Mesodermal cell (in vitro differentiated cells): ENCODE measurements at regions not wholly inside any gene's neighbourhood (a gene's known extent, or its start where the extent isn't known, plus 50 kb on each side); places are given as distances from the start of the nearest gene placed in this dataset.
"Not testable (repeated sequence)": the region's sequence is repeated elsewhere in the genome, so short reads cannot be mapped to it uniquely, and the experiment has no call there.

ENCODE experiments used
- H3K27ac ChIP-seq: 2 replicates; pipeline ENCODE4 v1.7.0; 2013; ENCODE audit warnings: mild to moderate bottlenecking, low read depth, low read length, moderate library complexity; ENCODE audit not compliant: severe bottlenecking
- H3K36me3 ChIP-seq: 2 replicates; pipeline ENCODE4 v1.7.1; 2013; ENCODE audit warnings: mild to moderate bottlenecking, low read length, moderate library complexity; ENCODE audit not compliant: control insufficient read depth, insufficient read depth
- H3K4me1 ChIP-seq: one replicate; pipeline ENCODE4 v1.7.1; 2013; ENCODE audit warnings: mild to moderate bottlenecking, low read length; ENCODE audit not compliant: insufficient read depth, control insufficient read depth, poor library complexity, severe bottlenecking
- H3K4me3 ChIP-seq: 2 replicates; pipeline ENCODE4 v1.7.0; 2013; ENCODE audit warnings: low read length, control low read depth, mild to moderate bottlenecking; ENCODE audit not compliant: insufficient read depth, poor library complexity, severe bottlenecking; ENCODE audit errors: extremely low read depth
- H3K9me3 ChIP-seq: 2 replicates; pipeline ENCODE4 v1.7.1; 2013; ENCODE audit warnings: mild to moderate bottlenecking, low read length, moderate library complexity; ENCODE audit not compliant: control insufficient read depth
- WGBS, 2 experiments: methylation state at CpG; one replicate each; pipeline ENCODE4 v1.1.5; 2013; ENCODE audit warnings: missing lambda C conversion rate in 2 of 2; ENCODE audit not compliant: insufficient coverage in 2 of 2; 5-methylcytosine and 5-hydroxymethylcytosine counted together

DNA sequence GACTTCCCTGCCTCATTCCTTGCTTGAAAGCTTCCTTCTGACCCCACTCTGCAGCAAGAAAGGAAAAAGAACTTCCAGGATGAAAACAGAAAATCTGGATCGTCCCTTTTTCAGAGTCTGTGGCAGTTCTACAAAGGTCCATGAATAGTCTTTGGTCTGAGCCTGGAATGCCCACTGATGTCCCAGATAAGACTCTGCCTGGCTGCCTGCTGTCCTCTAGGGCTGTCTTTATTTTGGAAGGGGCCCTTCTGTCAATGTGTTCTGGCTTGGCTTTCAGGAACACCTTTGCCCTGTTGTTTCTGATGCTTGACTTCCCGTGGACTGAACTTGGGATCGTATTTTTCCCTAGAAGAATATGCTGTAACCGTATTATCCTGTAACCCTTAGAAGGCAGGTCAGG lies 114.7 kb upstream of the LNX1 start:
- Histone ChIP-seq H3K27ac (no peak overlapping the region), H3K4me1 (peaks cover 28% of the 10 kb centered on the region), H3K4me3 (no peak overlapping the region), H3K36me3 (no peaks in the 10 kb centered on the region), H3K9me3 (no peaks in the 10 kb centered on the region)
- WGBS, 2 experiments: 84 to 86% methylated on average over 4 of the region's 4 CpGs

DNA sequence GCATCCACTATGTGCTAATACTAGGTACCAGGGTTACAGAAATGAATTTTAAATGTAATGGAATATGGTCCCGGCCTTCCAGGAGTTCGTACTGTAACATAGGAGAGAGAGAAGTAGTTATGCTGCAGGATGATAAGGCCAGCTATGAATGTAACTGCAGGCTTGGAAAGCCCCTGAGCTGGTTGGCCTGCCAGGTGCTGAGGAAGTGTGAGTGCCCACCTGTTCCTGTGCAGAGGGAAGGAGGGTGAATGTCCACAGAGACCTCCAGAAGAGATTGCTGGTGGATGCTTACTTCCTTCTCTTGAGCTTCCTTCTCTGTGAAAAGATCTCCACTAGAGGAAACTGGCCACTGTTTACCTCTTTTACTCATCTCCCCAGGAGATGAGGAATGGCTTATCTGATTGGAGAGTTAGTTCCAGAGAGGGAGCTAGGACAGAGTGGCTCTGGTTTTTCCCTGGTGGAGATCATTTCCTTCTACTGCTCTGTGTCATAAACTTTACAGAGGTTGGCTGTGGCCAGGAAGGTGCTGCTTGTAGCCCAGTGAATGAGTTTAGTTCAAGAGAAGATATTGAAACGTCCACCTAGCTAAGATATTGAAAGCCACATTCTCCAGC lies 114.0 kb upstream of the LNX1 start:
- Histone ChIP-seq H3K27ac (no peak overlapping the region), H3K4me3 (no peak overlapping the region), H3K4me1 (peaks cover 28% of the 10 kb centered on the region), H3K9me3 (no peaks in the 10 kb centered on the region), H3K36me3 (no peaks in the 10 kb centered on the region)
- WGBS, 2 experiments: 85 to 90% methylated on average over 2 of the region's 3 CpGs

DNA sequence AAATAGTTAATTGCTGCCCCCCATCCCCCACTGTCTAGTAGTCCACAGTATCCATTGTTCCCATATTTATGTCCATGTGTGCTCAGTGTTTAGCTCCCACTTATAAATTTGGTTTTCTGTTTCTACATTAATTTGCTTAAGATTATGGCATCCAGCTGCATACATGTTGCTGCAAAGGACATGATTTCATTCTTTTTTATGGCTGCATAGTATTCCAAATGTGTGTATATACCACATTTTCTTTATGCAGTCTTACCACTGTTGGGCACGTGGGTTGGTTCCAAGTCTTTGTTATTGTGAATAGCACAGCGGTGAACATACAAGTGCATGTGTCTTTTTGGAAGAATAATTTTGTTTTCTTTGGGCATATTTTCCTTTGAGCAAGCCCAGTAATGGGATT lies 113.0 kb upstream of the LNX1 start:
- H3K4me1 ChIP-seq: peaks cover 28% of the 10 kb centered on the region
- WGBS, 2 experiments: 60 to 80% methylated on average over 1 of the region's 2 CpGs
- no peaks in the 10 kb centered on the region for H3K36me3 ChIP-seq
- no peaks in the 10 kb centered on the region for H3K9me3 ChIP-seq
- no peak overlapping the region for H3K4me3 ChIP-seq
- no peak overlapping the region for H3K27ac ChIP-seq

DNA sequence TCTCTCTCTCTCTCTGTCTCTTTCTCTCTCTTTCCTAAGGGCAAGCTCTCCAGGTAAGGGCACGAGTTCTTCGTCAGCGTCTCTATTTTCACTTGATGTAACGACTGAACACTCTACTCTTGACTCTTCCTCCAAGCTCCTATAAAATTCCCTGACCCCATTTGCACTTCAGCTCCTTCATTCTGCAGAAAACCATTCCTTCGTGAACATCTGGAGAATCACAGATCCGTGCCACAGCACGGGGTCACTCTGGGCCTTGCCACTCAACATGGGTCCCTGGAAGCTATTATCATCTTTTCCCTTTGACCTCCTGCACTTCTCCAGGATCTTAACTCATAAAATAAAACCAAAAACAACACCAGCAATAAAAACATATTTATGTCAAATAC lies 112.0 kb upstream of the LNX1 start:
- Histone ChIP-seq H3K4me1 (peaks cover 28% of the 10 kb centered on the region), H3K9me3 (no peaks in the 10 kb centered on the region), H3K4me3 (no peak overlapping the region), H3K36me3 (no peaks in the 10 kb centered on the region), H3K27ac (peak overlapping the region; percentile 69)
- whole genome bisulfite sequencing, 2 experiments: 79 to 96% methylated on average over 7 of the region's 7 CpGs

DNA sequence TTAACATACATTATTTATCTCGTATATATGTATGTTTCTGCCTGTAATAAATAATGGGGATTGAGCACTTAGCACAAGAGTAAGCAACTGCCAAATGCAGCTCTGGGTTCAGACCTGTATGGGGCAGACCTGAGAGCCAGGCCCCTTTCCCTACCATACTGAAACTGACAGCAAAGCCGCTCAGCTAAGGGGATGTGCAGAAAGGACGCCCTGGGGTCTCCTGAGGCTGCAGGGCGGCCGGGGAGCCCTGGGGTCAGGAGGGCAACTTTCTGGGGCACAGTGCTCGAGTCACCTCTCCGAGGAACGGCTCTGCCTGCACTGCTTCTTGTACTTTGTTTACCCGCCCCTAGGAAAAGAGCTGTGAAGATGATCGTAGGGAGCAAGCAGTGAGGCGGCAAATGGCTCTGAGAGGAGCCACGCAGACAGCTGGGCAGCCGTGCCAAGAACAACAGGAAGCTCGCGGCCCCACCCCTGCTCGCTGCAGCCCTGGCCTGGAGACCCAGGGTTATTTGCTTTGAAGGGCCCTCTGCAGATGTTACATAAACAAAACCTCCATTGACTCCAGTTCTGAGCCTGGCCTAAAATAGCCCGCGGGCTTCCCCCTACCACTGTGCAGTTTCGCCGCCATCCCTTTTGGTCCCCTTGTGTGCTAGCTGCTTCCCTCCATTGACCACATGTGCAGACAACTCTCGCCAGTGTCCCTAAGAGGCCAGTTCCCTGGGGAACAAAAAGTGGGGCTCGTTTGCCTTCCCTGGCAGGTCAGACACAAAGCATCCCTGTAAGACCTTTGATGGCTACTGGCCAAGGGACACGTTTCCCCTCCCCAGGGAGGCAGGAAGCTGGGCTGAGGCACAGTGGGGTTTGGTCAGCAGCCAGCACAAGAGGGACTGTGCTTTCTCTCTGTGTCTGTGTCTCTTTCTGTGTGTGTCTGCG lies 111.3 kb upstream of the LNX1 start:
- Histone ChIP-seq H3K9me3 (no peaks in the 10 kb centered on the region), H3K4me3 (no peak overlapping the region), H3K27ac (peak overlapping the region; percentile 69), H3K4me1 (peaks cover 28% of the 10 kb centered on the region), H3K36me3 (no peaks in the 10 kb centered on the region)
- WGBS, 2 experiments: 61 to 65% methylated on average over 18 to 21 of the region's 24 CpGs

DNA sequence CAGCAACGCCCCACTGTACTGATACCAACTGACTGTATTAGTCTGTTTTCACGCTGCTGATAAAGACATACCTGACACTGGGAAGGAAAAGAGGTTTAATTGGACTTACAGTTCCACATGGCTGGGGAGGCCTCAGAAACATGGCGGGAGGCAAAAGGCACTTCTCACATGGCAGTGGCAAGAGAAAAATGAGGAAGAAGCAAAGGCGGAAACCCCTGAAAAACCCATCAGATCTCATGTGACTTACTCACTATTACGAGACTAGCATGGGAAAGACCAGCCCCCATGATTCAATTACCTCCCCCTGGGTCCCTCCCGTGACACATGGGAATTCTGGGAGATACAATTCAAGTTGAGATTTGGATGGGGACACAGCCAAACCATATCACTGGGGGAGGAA lies 110.0 kb upstream of the LNX1 start:
- peaks cover 28% of the 10 kb centered on the region for H3K4me1 ChIP-seq
- 100% methylated on average over 2 of the region's 6 CpGs; no CpG with 5 or more reads in 1 of the 2 experiments for WGBS, 2 experiments
- H3K9me3 ChIP-seq, H3K36me3 ChIP-seq, H3K4me3 ChIP-seq, H3K27ac ChIP-seq: not testable (repeated sequence)

DNA sequence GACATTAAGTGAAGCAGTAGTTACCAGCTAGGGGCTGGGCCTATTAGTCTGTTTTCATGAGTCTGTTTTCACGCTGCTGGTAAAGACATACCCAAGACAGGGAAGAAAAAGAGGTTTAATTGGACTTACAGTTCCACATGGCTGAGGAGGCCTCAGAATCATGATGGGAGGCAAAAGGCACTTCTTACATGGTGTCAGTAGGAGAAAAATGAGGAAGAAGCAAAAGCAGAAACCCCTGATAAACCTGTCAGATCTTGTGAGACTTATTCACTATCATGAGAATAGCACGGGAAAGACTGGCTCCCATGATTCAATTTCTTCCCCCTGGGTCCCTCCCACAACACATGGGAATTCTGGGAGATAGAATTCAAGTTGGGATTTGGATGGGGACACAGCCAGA lies 108.0 kb upstream of the LNX1 start:
- not testable (repeated sequence) for H3K4me3 ChIP-seq, H3K27ac ChIP-seq, H3K36me3 ChIP-seq, H3K9me3 ChIP-seq
- peaks cover 15% of the 10 kb centered on the region for H3K4me1 ChIP-seq
- WGBS, 2 experiments: 82 to 100% methylated on average over 1 of the region's 2 CpGs

DNA sequence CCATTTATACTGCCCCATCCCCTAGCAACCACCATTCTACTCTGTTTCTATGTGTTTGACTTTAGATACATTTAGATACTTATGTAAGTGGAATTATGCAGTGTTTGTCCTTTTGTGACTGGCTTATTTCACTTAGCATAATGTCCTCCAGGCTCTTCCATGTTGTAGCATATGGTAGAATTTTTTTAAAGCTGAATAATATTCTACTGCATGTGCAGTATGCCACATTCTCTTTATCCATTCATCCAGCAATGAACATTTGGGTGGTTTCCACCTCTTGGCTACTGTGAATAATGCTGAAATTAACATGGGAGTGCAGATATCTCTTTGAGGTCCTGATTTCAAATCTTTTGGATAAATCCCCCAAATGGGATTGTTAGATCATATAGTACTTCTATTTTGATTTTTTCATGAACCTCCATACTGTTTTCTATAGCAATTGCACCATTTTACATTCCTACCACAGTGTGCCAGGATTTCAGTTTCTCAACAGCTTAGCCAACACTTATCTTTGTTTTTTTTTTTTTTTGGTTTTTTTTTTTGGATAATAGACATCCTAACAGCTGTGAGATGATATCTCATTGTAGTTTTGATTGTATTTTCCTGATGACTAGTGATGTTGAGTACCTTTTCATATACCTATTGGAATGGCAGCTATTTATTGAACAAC lies 105.9 kb upstream of the LNX1 start:
- Histone ChIP-seq H3K4me1 (peaks cover 8% of the 10 kb centered on the region), H3K9me3 (no peaks in the 10 kb centered on the region), H3K27ac (no peak overlapping the region), H3K36me3 (no peaks in the 10 kb centered on the region), H3K4me3 (no peak overlapping the region)

DNA sequence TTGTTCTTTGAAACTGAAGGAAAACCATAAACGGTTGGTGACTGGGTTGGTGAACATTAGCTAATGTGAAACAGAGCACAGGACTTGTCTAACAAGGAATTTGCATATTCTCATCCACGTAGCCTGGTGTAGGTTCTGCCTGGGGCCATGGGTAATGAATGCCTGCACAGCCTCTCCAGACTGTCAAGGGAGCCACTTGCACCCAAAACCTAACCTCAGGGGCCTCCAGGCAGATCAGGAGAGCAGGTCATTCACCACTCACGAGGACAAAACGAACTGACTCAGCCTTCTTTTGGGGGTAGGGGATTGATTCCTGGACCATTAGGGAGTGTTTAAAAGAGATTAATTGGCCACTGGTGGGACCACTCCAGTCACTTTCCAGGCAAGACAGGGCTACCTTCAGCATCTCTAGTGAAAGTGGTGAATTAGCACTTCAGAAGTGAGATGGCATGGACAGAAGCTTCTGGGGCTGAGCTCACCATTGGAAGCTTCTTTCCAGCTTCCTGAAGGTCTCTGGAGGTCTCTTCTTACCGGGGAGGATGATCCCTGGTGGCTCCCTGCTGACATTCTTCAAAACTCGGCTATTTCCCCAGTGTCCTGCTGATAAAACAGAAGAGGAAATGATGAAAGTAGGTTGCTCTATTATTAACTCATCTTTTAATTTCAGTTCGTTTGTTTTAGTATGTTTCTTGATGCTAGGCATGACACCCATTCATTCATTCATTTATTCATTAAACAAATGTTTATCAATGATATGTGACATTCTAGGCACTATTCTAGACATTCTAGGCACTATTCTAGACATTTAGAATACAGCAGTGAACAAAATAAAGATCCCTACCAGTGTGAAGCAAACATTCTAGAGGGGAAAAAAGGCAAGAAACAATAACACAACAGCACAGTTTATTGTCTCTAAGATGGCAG lies 104.5 kb upstream of the LNX1 start:
- no peaks in the 10 kb centered on the region for H3K9me3 ChIP-seq
- H3K4me3 ChIP-seq: no peak overlapping the region
- no peaks in the 10 kb centered on the region for H3K36me3 ChIP-seq
- peaks cover 8% of the 10 kb centered on the region for H3K4me1 ChIP-seq
- 83 to 94% methylated on average over 3 to 6 of the region's 7 CpGs for WGBS, 2 experiments
- no peak overlapping the region for H3K27ac ChIP-seq

DNA sequence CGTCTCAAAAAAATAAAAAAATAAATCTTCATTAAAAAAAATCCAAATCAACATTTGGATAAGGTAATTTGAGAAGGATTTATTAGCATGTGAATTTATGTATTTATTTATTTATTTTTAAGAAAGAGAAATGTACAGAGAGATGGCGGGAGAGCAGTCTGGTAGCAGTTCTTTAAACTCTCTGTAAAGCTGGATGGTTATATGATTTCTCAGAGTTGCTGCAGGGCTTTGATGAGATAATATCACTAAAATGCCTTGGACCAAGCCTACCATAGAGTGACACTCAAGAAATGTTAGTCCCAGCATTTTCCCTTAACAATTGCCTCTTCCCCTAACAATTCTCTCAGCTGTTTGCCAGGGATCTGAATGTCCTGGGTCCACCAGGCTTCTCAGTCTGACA lies 103.4 kb upstream of the LNX1 start:
- no CpG with 5 or more reads among the region's 2 CpGs for WGBS, 2 experiments
- H3K27ac ChIP-seq: no peak overlapping the region

More for the DNA sequence above, 103.4 kb upstream of the LNX1 start:
- Histone ChIP-seq H3K4me3 (no peak overlapping the region), H3K4me1 (peaks cover 8% of the 10 kb centered on the region), H3K36me3 (no peaks in the 10 kb centered on the region), H3K9me3 (no peaks in the 10 kb centered on the region)
